HG03565 (cell line): ENCODE measurements at regions not wholly inside any gene's neighbourhood (a gene's known extent, or its start where the extent isn't known, plus 50 kb on each side); places are given as distances from the start of the nearest gene placed in this dataset.
"Not testable (repeated sequence)": the region's sequence is repeated elsewhere in the genome, so short reads cannot be mapped to it uniquely, and the experiment has no call there.

Experiments used
- ATAC-seq: cut with Tn5 transposase; IDR thresholded peaks from one replicate; pipeline ENCODE4 v1.9.1; 2021; ENCODE audit warnings: mild to moderate bottlenecking, moderate library complexity; ENCODE audit not compliant: unreplicated experiment

DNA sequence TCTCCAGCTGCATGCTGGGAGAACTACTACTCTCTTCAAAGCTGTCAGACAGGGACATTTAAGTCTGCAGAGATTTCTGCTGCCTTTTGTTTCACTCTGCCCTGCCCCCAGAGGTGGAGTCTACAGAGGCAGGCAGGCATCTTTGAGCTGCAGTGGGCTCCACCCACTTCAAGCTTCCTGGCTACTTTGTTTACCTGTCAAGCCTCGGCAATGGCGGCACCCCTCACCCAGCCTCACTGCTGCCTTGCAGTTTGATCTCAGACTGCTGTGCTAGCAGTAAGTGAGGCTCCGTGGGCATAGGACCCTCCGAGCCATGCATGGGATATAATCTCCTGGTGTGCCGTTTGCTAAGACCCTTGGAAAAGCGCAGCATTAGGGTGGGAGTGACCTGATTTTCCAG is 61.7 kb downstream of the DMRTA1 start:
- not testable (repeated sequence) for ATAC-seq

DNA sequence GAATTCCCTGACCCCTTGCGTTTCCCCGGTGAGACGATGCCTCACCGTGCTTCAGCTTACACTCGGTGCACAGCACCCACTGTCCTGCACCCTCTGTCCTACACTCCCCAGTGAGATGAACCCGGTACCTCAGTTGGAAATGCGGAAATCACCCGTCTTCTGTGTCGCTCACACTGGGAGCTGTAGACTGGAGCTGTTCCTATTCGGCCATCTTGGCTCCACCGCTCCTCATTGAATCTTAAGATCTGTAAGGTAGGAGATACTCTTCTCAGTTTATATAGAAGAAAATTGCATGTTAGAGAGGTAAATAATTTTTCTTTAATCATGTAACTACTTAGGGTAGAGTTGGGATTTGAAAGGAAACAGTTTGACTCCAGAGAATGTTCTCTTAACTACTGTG is 62.2 kb downstream of the DMRTA1 start:
- ATAC-seq = no peak

DNA sequence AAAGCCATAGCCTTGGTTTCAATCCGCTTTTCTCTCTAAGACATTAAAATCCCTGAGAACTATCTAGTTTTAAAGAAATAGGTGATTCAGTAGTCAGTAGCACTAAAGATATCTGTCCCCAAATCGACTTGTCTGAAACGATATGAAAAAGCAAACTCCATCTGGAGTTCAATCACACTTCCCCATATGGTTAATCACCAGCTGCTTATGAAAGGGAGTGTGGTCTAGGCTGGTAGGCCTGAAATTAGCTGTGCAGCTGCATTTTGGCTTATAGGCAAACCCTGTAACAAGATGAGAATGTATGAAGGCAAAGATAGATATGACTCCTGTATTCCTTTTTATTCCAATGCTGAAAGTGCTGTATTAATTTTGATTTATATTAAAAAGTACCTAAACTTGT is 65.9 kb downstream of the DMRTA1 start:
- no peak for ATAC-seq

DNA sequence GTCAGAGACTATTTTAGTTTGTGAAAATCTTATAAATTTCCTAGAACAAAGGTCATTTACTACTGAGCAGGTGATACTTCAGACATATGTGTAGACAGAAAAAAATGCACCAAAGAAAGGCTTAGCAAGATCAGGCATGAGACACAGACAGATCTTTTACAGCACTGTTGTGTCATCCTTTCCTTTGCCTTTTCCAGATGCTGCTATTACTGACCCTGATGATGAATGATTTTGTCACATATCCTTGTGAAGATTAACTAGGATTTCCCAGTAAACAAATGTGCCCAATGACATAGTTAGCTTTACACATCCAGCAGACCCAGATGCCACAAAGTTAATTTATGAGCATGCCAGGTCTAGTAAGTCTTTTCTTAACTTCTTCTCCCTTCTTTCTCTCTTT is 68.2 kb downstream of the DMRTA1 start:
- ATAC-seq = no peak

DNA sequence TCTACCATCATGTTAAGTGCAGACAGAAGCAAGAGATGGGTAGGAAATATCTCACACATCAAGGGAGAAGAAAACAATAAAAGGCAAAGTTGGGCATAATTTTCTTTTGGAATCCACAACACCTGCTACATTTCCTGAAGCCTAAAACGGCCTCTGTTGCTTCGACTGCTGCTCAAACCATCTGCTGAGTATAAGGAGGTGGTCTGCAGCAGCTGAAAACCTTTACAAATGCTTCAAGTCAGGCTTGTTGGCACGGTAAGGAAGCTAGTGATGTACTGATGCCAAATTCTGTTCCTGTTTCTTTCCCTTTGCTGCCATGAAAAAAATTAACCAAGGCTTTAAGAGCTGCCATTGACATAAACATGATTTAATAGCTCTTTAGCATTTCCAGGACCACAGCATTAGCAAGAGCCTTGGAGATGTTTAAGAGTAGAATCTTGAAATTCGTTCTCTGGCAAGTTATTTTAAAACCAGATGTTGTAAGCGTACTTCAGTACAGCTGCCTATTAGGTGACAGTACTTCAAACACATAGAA is 75.6 kb downstream of the DMRTA1 start:
- no peak for ATAC-seq

DNA sequence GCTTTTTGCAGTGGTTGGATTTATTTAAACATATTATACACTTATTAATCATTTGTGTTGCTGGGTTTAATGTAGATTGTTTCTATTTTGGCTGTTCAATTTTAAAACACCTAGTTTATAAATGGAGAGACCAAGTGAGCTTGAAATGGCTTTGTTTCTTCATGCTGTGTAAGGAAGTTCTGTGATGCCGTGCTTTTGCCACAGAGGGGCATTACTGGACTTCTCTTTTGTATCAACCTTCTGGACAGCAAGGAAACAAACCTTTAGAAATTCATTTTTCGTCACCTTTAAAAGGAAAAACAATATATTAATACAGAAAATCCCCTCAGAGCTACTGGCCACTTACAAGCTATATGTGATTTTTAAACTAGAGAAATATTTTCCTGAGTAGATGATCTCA is 81.9 kb downstream of the DMRTA1 start:
- ATAC-seq = no peak

DNA sequence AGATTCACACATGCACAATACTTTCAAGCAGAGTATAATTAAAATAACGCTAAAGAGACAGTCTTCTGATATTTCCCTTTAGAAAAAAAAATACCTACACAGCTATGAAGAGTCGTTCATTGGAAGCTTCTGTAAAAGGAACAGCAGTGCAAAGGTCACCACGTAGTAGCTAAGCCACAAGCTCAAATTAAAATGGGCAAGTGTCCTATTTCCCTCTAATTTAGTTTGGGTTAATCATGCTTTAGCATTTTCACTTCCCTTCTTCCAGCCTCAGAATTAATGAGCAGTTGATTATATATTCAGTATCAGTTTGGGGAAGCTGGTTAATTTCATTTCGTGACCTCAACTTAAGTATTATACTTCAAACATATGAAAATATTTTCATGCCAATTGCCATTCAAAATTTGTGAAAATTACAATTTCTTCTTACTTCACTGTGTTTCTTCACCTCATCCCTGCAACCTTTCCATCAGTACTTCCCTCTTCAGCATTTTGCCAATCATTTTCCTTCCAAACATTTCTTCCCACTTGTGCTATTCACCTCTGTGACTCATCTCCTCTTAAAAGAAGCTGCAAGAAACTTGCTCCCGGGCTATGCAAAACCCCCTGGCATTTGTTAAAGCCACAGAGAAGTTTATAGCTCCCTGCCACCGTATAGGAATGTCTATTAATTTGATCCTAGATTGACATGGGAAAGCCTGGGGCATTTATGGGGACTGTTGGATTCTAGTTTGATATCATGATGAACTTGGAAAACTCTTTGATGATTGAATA is 83.0 kb downstream of the DMRTA1 start:
- ATAC-seq = no peak

DNA sequence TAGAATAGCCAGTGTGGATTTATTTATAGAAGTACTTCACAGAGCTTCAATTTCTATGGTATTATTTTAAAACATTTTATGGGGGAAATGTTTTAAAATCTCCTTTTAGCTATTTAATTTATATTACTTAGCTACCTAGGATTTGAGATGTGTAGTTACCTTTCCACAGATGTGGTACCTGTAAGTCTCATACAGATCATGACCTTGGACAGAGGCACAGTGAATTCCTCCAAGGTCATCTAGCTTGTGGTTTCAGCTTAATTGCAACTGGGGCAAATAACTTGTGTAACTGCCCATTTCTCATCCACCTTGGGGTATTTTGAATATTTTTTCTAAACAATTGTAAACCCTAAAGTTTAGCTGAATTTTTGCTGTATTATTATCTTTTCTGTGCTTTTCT is 89.2 kb downstream of the DMRTA1 start:
- ATAC-seq = no peak

DNA sequence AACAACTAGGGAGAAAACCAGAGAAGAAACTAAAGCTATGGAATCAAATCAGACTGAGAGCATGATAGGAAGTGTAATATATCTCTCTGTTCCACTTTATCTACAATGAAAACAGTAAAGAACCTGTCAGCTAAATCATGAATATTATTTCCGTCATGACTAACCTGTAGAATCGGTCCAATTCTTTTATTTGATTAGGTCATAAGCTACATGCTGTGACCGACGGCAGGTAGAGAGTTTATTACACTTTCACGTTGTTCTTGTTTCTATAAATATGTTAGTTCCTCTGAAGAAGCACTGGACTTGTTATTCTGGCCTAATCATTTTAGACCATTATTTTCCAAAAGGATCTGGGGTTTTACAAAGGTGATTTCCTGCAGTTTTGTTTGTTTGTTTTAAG is 91.1 kb downstream of the DMRTA1 start:
- ATAC-seq = no peak

DNA sequence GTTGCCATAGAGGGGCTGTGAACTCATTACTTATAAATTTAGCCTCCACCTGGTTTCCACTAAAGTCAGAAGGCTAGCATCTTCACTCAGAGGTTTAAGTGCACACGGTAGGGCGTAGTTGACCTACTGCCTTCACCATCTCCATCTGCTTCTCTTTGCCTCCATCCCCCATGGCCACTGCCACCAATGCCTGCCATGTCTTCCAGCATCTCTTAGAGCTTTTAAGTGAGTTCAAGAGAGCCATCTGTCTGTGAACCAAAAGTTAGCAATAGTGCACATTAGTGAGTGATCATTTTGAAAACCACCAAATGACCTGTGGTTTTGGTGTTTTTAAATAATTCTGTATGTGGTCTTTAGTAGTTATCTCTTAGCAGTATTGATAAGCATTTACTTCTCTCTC is 102.0 kb downstream of the DMRTA1 start:
- ATAC-seq = no peak

DNA sequence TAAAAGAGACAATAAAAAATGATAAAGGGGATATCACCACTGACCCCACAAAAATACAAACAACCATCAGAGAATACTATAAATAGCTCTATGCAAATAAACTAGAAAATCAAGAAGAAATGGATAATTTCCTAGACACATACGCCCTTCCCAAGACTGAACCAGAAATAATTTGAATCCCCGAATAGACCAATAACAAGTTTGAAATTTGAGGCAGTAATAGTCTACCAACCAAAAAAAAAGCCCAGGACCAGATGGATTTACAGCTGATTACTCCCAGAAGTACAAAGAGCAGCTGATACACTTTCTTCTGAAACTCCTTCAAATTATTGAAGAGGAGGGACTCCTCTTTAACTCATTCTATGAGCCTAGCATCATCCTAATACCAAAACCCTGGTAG is 128.1 kb downstream of the DMRTA1 start:
- no peak for ATAC-seq

DNA sequence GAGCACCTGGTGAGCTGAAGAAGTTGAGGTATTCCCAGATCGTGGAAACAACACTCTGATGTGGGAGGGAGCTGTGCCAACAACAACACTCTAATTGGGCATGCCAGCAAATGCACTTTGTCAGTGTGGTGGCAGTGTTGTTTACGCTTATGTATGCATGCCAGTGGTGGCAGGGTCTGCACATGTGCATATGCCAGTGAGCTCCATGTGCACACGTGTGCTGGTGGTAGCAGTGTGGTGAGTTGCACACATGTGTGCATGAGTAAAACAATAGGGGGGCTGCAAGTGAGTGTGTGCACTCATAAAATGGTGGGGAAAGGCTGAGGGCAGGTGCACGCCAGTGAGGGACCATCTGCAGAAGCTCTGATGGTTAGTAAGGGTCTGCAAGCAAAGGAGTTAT is 134.2 kb downstream of the DMRTA1 start:
- ATAC-seq = no peak

DNA sequence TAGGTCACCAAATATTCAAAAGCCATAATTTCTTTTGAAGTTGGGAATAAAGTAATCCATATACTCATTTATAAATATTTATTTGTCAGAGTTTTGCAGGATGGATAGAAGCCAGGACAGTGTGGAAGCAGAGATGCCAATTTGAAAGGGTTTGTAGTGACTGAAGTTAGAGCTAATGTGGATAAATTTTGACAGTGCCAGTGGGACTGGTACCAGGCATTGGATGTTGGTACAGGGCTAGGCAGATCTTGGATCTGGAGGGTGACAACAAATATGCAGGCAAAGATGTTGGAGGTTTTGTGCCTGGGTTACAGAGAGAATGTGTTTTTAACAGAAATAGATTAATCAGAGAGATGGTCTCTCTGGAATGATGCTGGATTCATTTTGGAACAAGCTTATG is 135.6 kb downstream of the DMRTA1 start:
- ATAC-seq = no peak

DNA sequence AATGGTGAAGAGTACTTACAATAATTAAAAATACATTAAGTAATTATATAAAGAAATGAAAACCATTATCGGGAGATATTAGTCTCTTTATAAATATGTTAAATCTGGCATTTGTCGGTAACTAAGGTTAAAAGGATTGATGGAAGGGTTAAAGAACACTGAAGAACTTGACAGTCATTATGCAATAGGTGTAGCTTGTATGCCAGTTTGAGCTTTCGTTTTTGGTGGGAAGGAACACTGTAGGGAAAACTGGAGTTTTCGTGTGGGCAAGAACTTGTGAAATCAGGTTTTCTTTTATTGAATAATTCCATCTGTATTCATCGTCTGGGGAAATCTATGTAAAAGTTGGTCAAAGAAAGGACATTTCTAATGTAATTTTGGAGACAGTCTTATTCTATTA is 142.3 kb downstream of the DMRTA1 start:
- no peak for ATAC-seq

DNA sequence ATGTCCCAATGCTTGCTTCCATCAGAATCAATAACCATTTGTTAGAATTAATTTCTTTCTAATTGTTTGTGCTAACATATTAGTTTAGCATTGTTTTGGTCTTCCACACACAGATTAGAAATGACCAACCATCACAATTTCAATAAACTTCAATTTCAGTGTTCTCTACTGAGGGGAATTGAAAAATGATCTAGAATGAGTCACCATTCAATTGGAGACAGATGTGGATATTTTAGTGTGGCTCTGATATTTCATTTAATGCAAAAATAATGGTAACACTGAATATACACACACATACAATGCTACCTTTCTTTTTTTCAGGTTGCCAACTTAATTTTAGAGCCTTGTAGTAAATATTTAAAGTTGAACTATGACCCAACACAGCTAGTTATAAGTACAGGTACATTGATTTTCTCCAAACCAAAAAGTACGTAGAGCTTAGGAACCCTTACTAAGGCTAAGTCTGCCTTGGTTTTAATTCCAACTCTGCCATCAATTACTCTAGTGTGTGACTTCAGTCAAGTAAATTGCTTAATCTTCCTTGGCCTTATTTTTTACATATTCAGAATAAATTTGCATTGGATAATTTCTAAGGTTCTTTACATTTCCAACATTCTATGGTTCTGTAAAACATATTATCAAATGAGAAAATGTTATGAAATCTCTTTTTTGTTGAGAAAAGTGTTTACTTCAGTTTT is 143.9 kb downstream of the DMRTA1 start:
- ATAC-seq = no peak

DNA sequence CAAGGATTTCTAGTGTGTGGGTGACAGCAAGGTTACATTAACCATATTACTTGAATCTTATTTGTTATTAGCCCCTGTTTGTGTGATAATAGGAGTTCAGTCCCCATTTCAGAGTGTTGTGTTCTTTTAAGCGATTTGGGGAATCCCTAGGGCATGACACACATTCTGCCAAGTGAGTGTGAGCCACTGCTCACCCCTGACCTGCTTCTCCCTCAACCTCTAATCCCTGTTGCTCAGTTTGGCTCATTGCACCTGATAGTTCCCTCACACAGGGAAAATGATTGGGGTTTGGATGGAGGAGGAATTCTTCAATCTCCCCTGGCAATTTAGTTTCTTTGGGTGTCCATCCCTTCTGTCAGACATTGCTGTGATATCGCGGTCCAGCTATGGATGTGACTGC is 149.2 kb downstream of the DMRTA1 start:
- no peak for ATAC-seq

DNA sequence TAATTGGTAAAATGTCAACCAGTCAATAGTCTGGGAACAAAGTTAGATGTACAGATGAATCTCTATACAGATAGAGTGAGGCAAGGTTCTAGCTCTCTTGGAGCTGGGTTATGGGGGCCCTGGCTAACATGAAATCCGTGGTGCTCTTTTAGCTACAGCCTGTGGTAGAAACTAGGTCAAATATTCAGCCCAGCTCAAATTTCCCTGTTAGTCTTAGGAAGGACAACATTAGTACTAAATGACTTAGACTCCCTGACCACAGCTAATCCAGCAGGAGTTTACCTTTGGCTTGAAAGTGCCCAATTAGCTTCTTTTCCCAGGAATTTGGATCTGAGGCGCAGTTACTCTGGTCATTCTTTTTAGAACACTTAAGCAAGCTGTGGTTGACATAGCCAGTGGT is 170.5 kb downstream of the DMRTA1 start:
- no peak for ATAC-seq

DNA sequence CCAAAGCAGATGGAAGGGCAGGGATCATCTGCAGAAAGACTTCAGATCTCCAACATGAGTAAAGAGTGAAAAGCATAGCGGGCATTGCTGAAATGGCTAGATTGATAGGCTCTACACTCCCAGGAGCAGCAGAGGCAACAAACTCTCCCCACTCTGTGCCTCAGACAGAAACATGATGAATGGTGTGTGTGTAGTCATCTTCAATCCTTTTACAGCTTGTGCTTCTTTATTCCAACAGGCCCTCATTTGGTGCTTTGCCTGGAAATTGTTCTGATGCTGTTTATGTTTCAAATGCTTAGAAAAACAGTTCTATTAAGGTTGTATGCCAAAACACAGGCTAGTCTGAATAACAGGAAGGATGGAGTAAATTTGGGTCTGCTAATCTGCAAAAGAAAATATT is 176.2 kb downstream of the DMRTA1 start:
- ATAC-seq = no peak

DNA sequence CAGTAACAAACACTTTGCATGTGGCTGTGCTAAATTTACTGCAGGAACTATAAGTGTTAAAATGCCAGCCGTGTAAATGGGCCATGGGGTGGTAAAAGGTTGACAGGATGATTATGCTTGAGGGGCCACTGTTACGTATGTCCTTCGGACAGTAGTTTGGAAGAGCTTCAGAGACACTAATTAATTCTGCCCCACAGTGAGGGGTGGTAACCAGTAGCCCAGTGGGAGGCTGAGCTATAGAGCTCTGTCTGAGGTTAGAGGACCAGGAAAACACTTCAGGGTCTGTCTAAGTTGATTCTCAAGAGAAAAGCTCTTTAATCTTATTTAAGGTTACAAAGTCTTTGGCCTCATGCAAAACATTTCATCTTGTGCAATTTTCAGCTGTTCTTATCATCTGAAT is 176.6 kb downstream of the DMRTA1 start:
- no peak for ATAC-seq

DNA sequence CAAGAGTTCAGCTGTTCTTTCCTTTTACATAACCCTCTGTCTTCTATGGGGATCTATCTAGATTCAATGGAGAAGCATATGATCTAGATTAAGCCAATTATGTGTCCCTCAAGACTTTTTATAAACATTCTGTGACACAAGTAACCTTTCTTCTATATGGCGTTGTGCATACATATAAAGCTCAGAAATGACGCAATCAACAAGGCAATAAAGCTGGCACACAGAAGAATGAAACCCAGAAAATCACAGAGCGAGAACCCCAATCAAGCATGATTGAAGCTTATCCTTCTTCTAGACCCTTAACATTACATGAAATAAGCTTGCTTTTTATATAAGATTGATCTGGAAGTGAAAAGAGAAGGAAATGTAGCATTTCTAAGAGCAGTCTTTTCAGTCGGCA is 178.9 kb downstream of the DMRTA1 start:
- no peak for ATAC-seq

DNA sequence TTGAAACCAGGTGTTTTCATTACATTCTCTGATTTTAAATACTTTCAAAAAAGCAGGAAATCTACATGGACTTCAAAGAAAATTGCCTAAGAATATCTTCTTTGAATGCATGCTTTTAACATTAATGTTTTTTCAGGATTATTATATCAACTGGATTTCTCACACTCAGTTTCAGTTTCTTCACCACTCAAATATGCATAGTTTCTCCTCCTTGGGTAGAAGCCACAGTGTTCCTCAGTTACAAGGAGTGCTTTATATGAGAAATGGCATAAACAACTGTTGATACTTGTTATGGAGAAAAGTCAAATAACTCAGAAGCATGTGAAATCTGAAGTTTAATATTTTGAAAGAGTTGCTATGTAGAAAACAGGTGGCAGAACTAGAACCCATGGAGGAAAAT is 196.9 kb downstream of the DMRTA1 start:
- ATAC-seq = no peak

DNA sequence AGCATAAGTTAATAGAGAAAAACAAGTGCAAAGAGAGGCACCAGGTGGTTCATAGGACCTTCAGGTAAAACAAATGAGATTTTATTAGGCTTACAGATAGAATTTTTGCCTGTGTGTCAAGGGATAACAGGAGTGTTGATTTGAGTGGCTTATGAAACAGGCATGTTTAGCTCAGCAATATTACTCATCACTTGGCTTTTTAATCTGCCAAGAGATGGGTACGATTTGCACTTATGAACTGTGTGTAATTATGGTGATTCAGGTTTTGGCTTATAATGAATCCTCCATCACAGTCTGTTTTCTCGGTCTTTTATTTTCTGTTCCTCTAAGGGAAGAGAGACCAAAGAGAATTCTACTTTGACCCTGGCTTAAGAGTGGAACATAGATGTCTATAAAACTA is 199.3 kb downstream of the DMRTA1 start:
- no peak for ATAC-seq
